Liver (tissue), 8 donors: ENCODE measurements at regions not wholly inside any gene's neighbourhood (a gene's known extent, or its start where the extent isn't known, plus 50 kb on each side); places are given as distances from the start of the nearest gene placed in this dataset.

Experiments
- DNase-seq: peaks from one replicate; pipeline ENCODE4 v3.0.0-alpha.2; 2017; ENCODE audit warnings: low spot score
- H3K27ac ChIP-seq, 2 donors: one replicate each; pipeline ENCODE4 v1.7.0; 2013; ENCODE audit warnings: inconsistent platforms in 2 of 2, low read length in 2 of 2, control low read depth in 1 of 2, low read depth in 1 of 2, mild to moderate bottlenecking in 1 of 2
- H3K27me3 ChIP-seq, 4 donors: one replicate each; pipeline versions ENCODE4 v1.6.1 to v1.7.0; 2013; ENCODE audit warnings: low read length in 3 of 4, inconsistent platforms in 1 of 4, mild to moderate bottlenecking in 1 of 4, moderate library complexity in 1 of 4; ENCODE audit not compliant: control insufficient read depth in 4 of 4, insufficient read depth in 4 of 4
- H3K36me3 ChIP-seq, 4 donors: one replicate each; pipeline versions ENCODE4 v1.6.1 to v1.7.0; 2013; ENCODE audit warnings: low read length in 3 of 4, mild to moderate bottlenecking in 3 of 4, low read depth in 1 of 4, moderate library complexity in 1 of 4; ENCODE audit not compliant: control insufficient read depth in 4 of 4, insufficient read depth in 3 of 4
- H3K4me1 ChIP-seq, 4 donors: one replicate each; pipeline versions ENCODE4 v1.6.1 to v1.7.0; 2013; ENCODE audit warnings: low read length in 3 of 4, mild to moderate bottlenecking in 3 of 4, moderate library complexity in 1 of 4; ENCODE audit not compliant: control insufficient read depth in 4 of 4, insufficient read depth in 4 of 4
- H3K4me3 ChIP-seq, 3 donors: one replicate each; pipeline versions ENCODE4 v1.6.1 to v1.7.0; 2013; ENCODE audit warnings: low read length in 3 of 3, control low read depth in 1 of 3, low read depth in 1 of 3, mild to moderate bottlenecking in 1 of 3
- H3K9ac ChIP-seq, 2 donors: one replicate each; pipeline ENCODE4 v1.7.0; 2013; ENCODE audit warnings: low read length in 2 of 2, mild to moderate bottlenecking in 2 of 2, moderate library complexity in 2 of 2, control low read depth in 1 of 2, low read depth in 1 of 2
- H3K9me3 ChIP-seq, 4 donors: one replicate each; pipeline versions ENCODE4 v1.6.1 to v1.7.0; 2013; ENCODE audit warnings: low read length in 3 of 4; ENCODE audit not compliant: control insufficient read depth in 4 of 4
- ATF3 ChIP-seq: IDR thresholded peaks from 2 replicates; pipeline ENCODE4 v1.6.1; 2016; ENCODE audit warnings: antibody characterized with exemption
- CTCF ChIP-seq: fragments of 150-350 bp; IDR thresholded peaks from 2 replicates; pipeline ENCODE4 v1.5.1; 2017; ENCODE audit warnings: improper control_type of control experiment, low read depth, low read length; ENCODE audit not compliant: missing input control
- EGR1 ChIP-seq, 2 donors: IDR thresholded peaks; 2 replicates each; pipeline ENCODE4 v1.6.1; 2016 to 2018; ENCODE audit warnings: antibody characterized with exemption in 2 of 2, low read depth in 2 of 2
- FOXA1 ChIP-seq: IDR thresholded peaks from 2 replicates; pipeline ENCODE4 v1.6.1; 2016; ENCODE audit warnings: antibody characterized with exemption
- FOXA2 ChIP-seq: IDR thresholded peaks from 2 replicates; pipeline ENCODE4 v1.6.1; 2016; ENCODE audit warnings: antibody characterized with exemption
- GABPA ChIP-seq, 2 donors: IDR thresholded peaks in 1 of 2; conservative IDR thresholded peaks in 1 of 2; 2 replicates each; pipeline ENCODE4 v1.6.1; 2016; ENCODE audit warnings: antibody characterized with exemption in 2 of 2, mild to moderate bottlenecking in 1 of 2, moderate library complexity in 1 of 2
- HNF4A ChIP-seq, 2 donors: conservative IDR thresholded peaks; 2 replicates each; pipeline ENCODE4 v1.6.1; 2016; ENCODE audit warnings: antibody characterized with exemption in 2 of 2, mild to moderate bottlenecking in 2 of 2
- HNF4G ChIP-seq: IDR thresholded peaks from 2 replicates; pipeline ENCODE4 v1.6.1; 2016; ENCODE audit warnings: antibody characterized with exemption
- JUND ChIP-seq, 2 donors: IDR thresholded peaks; 2 replicates each; pipeline ENCODE4 v1.6.1; 2016; ENCODE audit warnings: antibody characterized with exemption in 2 of 2
- MAX ChIP-seq: IDR thresholded peaks from 2 replicates; pipeline ENCODE4 v1.6.1; 2016; ENCODE audit warnings: antibody characterized with exemption
- NR2F2 ChIP-seq: IDR thresholded peaks from 2 replicates; pipeline ENCODE4 v1.6.1; 2016; ENCODE audit warnings: antibody characterized with exemption
- RAD21 ChIP-seq, 2 donors: IDR thresholded peaks; 2 replicates each; pipeline ENCODE4 v1.6.1; 2016; ENCODE audit warnings: antibody characterized with exemption in 2 of 2, mild to moderate bottlenecking in 2 of 2
- REST ChIP-seq: IDR thresholded peaks from 2 replicates; pipeline ENCODE4 v1.6.1; 2016; ENCODE audit warnings: antibody characterized with exemption, mild to moderate bottlenecking
- RXRA ChIP-seq, 2 donors: IDR thresholded peaks; 2 replicates each; pipeline ENCODE4 v1.6.1; 2017 to 2018; ENCODE audit warnings: antibody characterized with exemption in 2 of 2, mild to moderate bottlenecking in 1 of 2
- SP1 ChIP-seq: IDR thresholded peaks from 2 replicates; pipeline ENCODE4 v1.6.1; 2018; ENCODE audit warnings: antibody characterized with exemption, mild to moderate bottlenecking
- TAF1 ChIP-seq: conservative IDR thresholded peaks from 2 replicates; pipeline ENCODE4 v1.6.1; 2016; ENCODE audit warnings: antibody characterized with exemption, mild to moderate bottlenecking
- YY1 ChIP-seq: IDR thresholded peaks from 2 replicates; pipeline ENCODE4 v1.6.1; 2016; ENCODE audit warnings: antibody characterized with exemption, mild to moderate bottlenecking
- ZBTB33 ChIP-seq: IDR thresholded peaks from 2 replicates; pipeline ENCODE4 v1.6.1; 2016; ENCODE audit warnings: antibody characterized with exemption
- WGBS: extraction: QIAGEN DNeasy Blood & Tissue Kit; methylation state at CpG from one replicate; pipeline ENCODE4 v1.1.7; 2013; 5-methylcytosine and 5-hydroxymethylcytosine counted together
- donor health status: healthy.
- donor health status: healthy.
- donor health status: healthy.
- donor health status: healthy.
- donor health status: healthy.

GRCh38 chr12:126087692-126088091 is 1022.5 kb downstream of the AACS start:
- Histone ChIP-seq H3K9ac (no peak overlapping the region), H3K4me1 (no peaks in the 10 kb centered on the region), H3K27ac (no peak overlapping the region), H3K27me3 (no peaks in the 10 kb centered on the region), H3K9me3 (no peaks in the 10 kb centered on the region), H3K36me3 (no peaks in the 10 kb centered on the region), H3K4me3 (no peak overlapping the region)
- no peak for TF ChIP-seq HNF4G
- TF ChIP-seq EGR1 (IDR thresholded peaks at IDR 0.05; ENCODE audit: low read depth in 2 of 2): no peak
- TF ChIP-seq HNF4A (conservative IDR thresholded peaks at IDR 0.05): no peak
- no peak for TF ChIP-seq NR2F2
- TF ChIP-seq MAX: no peak
- no peak for TF ChIP-seq RAD21 (IDR thresholded peaks at IDR 0.05)
- no peak for TF ChIP-seq CTCF
- no peak for TF ChIP-seq REST
- TF ChIP-seq SP1: no peak
- TF ChIP-seq TAF1: no peak
- TF ChIP-seq YY1: no peak
- no peak for TF ChIP-seq RXRA (IDR thresholded peaks at IDR 0.05)
- 53% methylated on average over 3 of the region's 3 CpGs for WGBS
- DNase-seq: no peak

- Histone ChIP-seq H3K27ac (no peak overlapping the region), H3K9me3 (no peaks in the 10 kb centered on the region), H3K9ac (no peak overlapping the region), H3K27me3 (no peaks in the 10 kb centered on the region), H3K4me3 (no peak overlapping the region), H3K4me1 (no peaks in the 10 kb centered on the region), H3K36me3 (no peaks in the 10 kb centered on the region)
- DNase-seq: no peak
- 75% methylated on average over 1 of the region's 1 CpG for WGBS
- TF ChIP-seq TAF1 (no peak), ZBTB33 (no peak), CTCF (no peak), EGR1 (IDR thresholded peaks at IDR 0.05; ENCODE audit: low read depth in 2 of 2) (no peak), SP1 (no peak), REST (no peak), MAX (no peak), FOXA2 (no peak), YY1 (no peak), ATF3 (no peak), RXRA (IDR thresholded peaks at IDR 0.05) (no peak), NR2F2 (no peak), JUND (IDR thresholded peaks at IDR 0.05) (no peak), HNF4G (no peak), HNF4A (conservative IDR thresholded peaks at IDR 0.05) (no peak), GABPA (IDR thresholded peaks at IDR 0.05 in 1 of 2, conservative IDR thresholded peaks at IDR 0.05 in 1 of 2) (no peak), FOXA1 (no peak), RAD21 (IDR thresholded peaks at IDR 0.05) (no peak)
Observed at GRCh38 chr12:126093908-126094307, 1028.7 kb downstream of the AACS start.
